GM18867 (cell line): ENCODE measurements at regions not wholly inside any gene's neighbourhood (a gene's known extent, or its start where the extent isn't known, plus 50 kb on each side); places are given as distances from the start of the nearest gene placed in this dataset.
"Not testable (repeated sequence)": the region's sequence is repeated elsewhere in the genome, so short reads cannot be mapped to it uniquely, and the experiment has no call there.

ENCODE experiments used
- ATAC-seq: cut with Tn5 transposase; IDR thresholded peaks from one replicate; pipeline ENCODE4 v1.9.1; 2021; ENCODE audit warnings: mild to moderate bottlenecking, moderate library complexity; ENCODE audit not compliant: unreplicated experiment

DNA sequence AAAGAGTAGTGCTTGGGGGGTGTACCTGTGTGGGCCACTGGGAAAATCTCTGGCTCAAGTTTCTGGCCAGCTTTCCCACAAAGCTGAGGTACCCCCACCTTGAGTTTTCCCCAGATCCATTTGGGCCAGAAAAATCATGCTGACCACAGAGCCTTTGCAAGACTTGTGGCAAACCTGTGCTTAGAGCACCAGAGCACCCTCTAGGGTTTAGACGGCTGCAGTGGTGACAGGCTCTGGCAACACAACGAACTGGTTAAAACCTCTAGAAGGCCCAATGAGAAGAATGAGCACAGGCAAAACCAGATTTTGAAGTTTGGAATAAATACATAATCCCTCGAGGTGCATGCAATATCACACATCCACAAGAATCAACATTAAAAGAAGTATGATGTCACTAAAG, 290.7 kb upstream of the FOLH1 start:
- no peak for ATAC-seq

DNA sequence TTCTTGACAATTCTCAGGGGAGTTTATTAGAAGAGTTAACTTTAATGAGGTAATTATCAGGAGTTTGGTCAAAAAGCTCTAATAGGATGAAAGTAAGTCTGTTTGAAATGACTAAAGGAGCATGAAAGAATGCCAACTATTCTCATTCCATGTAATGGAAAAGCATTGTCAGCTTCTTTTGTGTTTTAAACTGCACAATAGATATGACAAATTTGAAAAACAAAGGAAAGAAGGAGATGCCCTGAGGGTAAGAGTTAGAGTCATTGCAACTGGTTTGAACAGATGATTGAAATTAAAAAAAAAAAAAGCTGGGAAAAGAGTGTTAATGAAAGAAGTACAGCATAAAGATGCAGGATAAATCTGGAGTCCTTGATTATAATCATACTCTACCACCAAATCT, 296.8 kb upstream of the FOLH1 start:
- no peak for ATAC-seq

DNA sequence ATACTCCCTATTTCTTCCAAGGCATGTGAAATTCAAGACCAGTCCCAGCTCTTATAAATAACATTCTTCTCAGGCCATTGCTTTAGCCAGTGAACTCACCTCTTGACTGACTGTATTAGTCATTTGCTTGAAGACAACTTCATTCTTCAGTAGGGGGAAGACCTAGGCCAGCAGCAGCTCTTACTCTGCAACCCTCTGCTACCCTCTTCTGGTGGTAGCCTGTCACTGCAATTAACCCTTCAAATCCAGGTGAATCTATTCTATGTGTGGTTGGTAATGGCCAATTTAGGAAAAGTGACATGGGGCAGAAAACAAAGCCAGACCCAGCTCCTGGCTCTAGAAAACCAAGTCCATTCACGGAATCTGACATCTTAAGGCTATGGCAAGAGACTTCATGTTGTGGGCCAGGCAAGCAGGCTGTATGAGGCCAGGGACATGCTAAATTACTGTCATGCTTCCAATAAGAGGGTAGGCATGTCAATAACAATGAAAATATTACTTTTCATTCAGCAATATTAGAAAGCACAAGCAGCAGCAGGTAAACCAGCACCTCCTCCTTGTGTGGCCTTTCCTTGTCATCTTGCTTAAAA, 317.9 kb upstream of the FOLH1 start:
- peak; percentile 92 for ATAC-seq

DNA sequence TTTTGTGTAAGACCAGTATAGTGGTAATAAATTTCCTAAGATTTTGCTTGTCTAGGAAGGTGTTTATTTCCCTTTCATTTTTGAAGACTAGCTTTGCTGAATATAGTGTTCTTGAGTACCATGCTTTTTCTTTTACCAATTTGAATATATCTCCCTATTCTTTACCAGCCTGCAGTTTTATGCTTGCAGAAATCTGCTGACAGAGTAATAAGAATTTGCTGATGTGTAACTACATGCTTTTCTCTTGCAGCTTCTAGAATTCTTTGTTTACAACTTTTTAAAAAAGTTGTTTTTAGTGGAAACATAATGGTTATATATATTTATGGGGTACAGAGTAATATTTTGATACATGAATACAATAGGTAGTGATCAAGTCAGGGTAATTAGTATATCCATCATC, 324.8 kb upstream of the FOLH1 start:
- ATAC-seq: no peak

DNA sequence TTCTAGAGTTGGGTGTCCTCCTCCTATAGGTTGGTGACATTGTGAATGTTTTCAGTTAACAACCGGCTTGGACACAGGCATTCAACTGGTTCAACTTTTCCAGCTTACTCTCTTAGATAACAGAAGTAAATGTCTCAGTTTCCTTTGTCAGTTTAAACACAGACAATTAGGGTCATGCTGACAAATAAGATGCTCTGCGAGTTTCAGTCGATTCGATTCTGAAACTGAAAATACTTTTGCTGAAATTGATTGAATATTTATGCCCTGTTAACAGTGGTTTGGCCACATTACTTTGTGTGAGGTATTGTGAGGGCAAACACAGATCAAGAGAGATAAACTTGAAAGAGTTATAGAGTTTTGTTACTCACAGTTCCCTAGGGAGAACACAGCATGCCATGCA, 330.5 kb upstream of the FOLH1 start:
- peak; percentile 55 for ATAC-seq

DNA sequence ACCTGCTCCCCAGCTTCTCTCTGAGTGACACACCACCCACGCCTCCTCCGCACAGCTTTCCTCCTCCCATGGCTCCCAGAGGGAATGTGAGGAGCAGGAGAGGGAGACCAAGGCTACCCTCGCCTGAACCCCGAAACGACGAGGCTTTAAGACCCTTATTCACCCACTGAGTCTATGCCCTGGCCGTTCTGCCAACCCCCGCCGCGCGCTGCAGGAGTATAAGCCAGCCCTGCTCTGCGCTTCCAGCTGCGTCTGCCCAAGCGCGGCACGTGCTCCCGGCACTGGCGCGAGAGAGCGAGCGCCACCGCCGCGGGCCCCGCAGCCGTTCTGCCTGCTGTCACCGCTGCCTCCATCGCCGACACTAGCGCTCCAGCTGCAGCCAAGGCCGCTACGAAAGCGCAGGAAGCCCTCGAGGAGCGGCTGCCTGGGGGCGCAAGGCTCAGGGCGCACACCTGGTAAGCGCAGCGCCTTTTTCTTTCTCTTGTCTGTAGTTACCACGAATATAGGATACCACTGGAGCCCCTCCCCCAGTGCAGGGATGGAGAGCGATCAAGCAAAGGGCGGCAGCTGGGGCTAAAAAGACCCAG, 350.0 kb upstream of the FOLH1 start:
- not testable (repeated sequence) for ATAC-seq

DNA sequence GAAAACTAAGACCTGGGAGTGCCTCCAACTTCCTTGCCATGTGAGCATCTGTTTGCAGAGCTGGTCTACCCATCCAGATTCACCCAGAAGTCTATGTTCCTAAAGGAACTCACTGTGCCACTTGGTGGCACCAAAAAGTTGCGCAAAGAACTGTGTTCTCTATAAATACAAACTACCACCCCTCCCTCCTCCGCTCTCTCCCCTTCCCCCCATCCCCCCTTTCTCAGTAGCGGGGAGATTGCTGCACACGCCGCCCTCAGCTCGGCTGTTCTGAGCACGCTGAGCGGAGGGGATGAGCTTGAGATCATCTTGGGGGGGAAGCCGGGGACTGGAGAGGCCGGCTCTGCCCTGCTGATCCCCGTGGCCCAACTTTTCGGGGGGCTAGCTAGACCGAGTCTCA, 352.2 kb upstream of the FOLH1 start:
- ATAC-seq: not testable (repeated sequence)

DNA sequence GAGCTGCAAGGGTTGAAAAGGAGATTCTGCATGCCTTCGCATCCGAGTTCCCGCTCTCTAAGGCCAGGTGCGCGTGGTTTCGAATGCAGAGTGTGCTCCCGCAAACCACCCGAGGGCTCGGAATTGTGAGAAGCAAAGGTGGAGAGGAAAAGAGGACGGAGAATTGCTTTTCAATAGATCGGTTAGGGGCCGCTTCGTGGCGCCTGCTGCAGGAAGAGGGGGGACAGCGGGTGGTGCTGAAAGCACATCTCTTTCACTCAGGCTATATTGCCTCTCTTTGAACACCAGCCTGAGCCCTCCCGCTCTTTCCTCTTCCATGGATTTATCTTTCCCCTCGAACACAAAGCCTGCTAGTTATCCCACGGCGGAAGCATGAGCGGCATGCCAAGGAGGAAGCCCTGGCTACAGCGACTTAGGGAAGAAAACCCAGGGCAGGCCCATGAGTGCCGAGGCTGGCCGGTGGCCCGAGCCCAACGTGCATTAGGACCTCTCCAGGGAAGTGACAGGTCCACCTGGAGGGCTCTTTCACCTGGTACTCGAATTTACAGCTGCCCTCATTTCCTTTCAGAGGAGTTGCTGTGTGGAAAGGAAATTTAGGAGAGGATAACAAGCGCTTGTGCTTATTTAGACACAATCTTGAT, 353.0 kb upstream of the FOLH1 start:
- not testable (repeated sequence) for ATAC-seq

DNA sequence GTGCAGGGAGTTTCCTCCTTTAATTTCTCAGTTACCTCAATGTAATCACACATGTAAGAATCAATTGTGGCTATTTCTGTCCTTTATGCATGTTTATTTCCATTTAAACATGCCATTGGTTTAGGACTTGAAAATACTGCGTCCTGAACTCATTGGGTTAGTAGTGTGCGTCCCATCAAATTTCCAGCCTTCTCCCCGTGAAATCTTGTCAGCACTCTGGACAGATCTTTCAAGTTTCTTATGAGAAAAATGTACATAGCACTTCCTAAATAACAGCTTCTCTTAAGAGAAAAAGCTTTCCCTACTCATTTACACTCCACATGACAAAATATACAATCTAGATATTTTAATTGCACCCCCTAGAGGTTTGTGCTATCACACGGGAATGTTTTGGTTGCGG, 353.9 kb upstream of the FOLH1 start:
- not testable (repeated sequence) for ATAC-seq

DNA sequence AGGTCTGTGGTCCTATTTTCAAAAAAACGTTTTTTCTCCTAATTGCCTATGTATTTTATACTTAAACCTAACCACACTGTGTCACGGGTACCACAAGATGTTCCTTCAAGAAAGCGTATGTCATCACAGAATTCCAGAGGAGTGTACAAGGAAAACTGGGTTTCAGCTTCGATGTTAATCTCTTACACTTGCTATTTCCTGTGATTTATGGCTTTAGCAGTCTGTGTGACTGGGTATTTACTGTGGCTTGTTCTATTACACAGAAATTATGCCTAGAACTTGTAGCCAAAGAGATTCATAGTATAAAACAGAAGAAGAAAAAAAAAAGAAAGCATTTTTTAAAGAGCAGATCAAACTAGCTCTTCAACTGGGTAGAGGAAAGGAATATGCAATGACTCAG, 371.1 kb upstream of the FOLH1 start:
- not testable (repeated sequence) for ATAC-seq

DNA sequence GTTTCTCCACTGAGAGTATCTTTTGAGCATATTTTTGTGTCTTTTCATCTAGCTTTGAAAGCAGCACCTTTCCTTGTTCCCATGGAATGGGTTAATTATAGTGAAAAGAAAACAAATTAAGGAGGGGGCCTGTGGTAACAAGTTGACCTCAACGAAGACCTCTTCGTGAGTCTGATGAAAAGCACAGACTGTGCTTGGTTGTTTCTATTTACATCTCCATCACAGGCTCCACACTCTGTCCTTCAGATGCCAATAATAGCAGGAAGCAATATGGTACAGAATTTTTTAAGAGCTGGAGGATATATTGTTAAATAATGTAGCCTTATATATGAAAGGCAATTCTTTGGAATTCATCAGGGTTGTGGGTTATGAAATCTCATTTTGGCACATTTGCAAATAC, 366.7 kb upstream of the OR4C13 start:
- ATAC-seq: not testable (repeated sequence)

DNA sequence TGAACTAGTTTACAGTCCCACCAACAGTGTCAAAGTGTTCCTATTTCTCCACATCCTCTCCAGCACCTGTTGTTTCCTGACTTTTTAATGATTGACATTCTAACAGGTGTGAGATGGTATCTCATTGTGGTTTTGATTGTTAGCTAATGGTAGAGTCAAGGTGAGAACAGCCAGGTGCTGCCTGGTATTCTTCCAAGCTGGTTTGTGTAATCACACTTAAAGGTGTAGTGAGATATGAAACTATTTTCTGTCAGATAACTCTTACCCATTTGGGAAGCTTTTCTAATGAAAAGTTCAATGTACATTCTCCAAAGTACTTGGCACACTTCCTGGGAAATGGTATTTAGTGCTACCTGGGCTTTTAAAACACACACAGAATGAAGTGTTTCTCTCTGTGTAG, 343.3 kb upstream of the OR4C13 start:
- ATAC-seq: not testable (repeated sequence)

DNA sequence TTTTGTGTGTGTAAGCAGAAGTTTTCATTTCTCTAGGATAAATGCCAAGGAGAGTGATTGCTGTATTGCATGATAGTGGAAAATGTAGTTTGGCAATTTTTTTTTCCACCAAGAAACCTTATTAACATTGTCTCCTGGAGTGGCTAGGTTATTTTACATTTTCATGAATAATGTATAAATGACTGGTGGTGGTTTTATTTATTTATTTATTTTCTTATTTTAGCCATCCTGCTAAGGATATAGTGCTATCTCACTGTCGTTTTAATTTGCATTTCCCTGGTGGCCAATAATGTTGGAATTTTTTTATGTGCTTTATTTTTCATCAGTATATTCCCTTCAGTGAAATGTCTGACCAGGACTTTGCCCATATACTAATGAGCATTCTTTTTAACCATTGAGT, 328.3 kb upstream of the OR4C13 start:
- ATAC-seq: not testable (repeated sequence)

DNA sequence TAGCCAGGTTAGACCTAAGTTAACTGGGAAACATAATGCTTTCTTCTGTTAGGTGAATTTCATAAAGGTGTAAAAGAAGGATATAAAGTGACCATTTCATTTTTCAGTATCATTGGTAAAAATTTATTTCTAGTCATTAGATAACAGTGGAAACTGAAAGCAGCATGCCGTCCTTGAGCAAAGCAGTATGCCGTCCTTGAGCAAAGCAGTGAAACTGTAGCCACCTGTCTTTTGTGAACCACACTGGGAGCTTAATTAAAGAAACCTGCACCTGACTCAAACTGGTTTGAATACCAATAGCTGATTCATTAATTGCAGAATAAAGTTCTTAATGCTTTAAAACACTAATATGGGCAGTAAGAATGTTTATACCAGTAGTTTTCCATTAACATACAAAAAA, 281.5 kb upstream of the OR4C13 start:
- ATAC-seq: peak; percentile 94

DNA sequence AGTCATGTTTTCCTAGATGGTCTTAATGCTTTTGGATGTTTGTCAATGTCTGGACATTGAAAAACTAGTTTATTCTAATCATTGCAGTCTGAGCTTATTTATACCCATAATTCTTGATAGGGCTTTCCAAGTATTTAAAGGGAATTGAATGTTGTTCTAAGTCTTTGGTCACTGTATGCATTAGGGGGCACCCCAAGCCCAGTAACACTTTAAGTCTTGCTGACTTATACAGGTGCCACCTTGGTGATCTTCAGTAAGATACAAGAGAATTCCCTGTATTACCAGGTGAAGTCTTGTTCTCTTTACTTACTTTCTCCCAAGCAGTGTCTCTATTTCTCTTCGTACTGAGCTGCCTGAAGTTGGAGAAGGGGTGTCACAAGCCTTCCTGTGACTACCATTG, 250.1 kb upstream of the OR4C13 start:
- not testable (repeated sequence) for ATAC-seq

DNA sequence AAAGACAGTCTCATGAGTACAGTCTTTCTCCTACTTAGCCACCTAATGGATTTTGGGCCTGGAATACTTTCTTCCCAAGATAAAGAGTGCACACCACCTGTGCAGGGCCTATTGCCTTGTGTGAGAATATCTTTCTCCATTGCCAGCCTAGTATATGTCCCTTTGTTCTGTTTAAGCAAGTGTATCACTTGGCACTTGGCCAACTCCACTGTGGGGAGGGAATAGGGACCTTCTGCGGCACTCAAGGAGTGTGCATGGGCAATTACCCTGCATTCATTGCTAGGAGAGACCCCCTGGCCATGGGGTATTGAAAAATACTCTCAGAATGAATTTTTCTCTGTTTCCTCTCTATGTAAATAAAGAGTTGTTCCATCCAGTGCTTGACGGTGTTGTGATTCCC, 201.7 kb upstream of the OR4C13 start:
- not testable (repeated sequence) for ATAC-seq

DNA sequence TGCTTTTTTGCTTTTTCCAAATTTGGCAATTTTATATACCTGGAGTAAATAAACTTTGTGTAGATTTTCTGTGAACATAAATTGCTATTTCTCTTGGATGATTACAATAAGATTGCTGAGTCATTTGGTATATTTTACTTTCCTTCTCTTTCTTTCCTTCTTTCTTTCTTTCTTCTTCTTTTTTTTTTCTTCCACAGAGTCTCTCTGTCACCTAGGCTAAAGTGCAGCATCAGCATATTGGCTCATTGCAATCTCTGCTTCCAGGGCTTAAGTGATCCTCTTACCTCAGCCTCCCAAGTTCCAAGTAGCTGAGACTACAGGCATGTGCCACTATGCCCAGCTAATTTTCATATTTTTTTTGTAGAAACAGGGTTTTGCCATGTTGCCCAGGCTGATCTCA, 201.2 kb upstream of the OR4C13 start:
- not testable (repeated sequence) for ATAC-seq

DNA sequence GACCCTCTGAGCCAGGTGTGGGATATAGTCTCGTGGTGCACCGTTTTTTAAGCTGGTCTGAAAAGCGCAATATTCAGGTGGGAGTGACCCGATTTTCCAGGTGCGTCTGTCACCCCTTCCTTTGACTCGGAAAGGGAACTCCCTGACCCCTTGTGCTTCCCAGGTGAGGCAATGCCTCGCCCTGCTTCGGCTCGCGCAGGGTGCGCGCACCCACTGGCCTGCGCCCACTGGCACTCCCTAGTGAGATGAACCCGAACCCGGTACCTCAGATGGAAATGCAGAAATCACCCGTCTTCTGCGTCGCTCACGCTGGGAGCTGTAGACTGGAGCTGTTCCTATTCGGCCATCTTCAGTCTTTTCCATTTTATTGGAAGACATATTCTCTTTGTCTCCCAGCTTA, 171.4 kb upstream of the OR4C13 start:
- not testable (repeated sequence) for ATAC-seq

DNA sequence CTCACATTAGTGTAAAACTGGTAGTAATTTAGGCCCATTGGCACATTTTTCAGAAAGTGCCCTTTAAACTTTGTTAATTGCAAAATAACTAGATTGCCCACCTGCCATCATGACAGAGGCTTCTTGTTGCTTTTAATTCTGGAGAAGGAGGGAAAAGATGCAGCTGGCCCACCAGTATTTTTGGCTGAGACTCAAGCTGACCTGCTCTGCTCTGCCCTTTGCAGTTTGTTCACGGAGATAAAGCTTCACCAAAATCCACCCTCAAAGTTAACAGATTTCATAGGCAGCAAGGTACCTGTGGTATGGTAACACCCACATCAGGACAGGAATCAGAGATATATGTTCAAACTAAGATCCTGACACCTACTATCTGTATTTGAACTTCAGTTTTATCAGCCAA, 170.2 kb upstream of the OR4C13 start:
- ATAC-seq: not testable (repeated sequence)

DNA sequence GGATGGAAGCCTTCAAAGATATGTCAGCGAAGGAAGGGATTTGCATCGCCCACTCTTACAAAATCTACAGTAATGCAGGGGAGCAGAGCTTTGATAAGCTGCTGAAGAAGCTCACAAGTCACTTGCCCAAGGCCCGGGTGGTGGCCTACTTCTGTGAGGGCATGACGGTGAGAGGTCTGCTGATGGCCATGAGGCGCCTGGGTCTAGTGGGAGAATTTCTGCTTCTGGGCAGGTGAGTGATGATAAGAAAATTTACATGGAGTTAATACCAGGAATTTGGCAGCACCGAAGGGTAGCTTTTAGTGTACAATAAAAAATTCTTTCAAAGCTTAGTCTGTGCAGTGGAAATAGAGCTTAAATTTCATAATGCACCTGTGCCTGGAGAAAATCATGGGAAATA, 168.3 kb upstream of the OR4C13 start:
- not testable (repeated sequence) for ATAC-seq

DNA sequence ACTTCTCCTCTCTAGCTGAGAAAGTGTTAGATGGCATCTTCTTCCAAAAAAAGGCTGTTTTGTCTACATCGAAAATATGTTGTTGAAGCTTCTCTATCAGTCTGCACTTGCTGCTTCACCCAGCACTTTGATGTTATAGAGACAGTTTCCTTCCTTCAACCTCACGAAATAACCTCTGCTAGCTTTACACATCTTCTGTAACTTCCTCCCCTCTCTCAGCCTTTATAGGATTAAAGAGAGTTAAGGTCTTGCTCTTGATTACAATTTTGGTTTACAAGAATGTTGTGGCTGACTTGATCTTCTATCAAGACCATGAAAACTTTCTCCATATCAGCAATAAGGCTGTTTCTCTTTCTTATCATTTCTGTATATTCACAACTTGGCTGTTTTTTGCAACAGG, 162.4 kb upstream of the OR4C13 start:
- ATAC-seq: not testable (repeated sequence)

DNA sequence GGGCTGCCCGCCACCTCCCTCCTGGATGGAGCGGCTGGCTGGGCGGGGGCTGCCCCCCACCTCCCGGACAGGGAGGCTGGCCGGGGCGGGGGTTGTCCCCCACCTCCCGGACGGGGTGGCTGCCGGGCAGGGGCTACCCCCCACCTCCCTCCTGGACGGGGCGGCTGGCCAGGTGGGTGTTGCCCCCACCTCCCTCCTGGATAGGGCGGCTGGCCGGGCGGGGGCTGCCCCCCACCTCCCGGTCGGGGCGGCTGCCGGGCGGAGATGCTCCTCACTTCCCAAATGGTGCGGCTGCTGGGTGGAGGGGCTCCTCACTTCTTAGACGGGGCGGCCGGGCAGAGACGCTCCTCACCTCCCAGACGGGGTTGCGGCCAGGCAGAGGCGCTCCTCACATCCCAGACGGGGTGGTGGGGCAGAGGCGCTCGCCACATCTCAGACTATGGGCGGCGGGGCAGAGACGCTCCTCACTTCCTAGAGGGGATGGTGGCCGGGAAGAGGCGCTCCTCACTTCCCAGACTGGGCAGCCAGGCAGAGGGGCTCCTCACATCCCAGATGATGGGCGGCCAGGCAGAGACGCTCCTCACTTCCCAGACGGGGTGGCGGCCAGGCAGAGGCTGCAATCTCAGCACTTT, 153.9 kb upstream of the OR4C13 start:
- ATAC-seq: not testable (repeated sequence)
